Epithelial cell of proximal tubule (primary cell): ENCODE measurements at regions not wholly inside any gene's neighbourhood (a gene's known extent, or its start where the extent isn't known, plus 50 kb on each side); places are given as distances from the start of the nearest gene placed in this dataset.
"Not testable (repeated sequence)": the region's sequence is repeated elsewhere in the genome, so short reads cannot be mapped to it uniquely, and the experiment has no call there.

Source experiments
- DNase-seq: peaks from one replicate; pipeline ENCODE4 v3.0.0-alpha.2; 2011; ENCODE audit warnings: low read depth
- H3K4me3 ChIP-seq: 2 replicates; pipeline ENCODE4 v1.5.1; 2011; ENCODE audit warnings: low read depth, mild to moderate bottlenecking, low read length
- CTCF ChIP-seq: conservative IDR thresholded peaks from 2 replicates; pipeline ENCODE4 v1.5.1; 2012; ENCODE audit warnings: low read depth, mild to moderate bottlenecking, low read length

GRCh38 chr12:92389466-92389865, 243.8 kb upstream of the BTG1 start:
- no peak for TF ChIP-seq CTCF
- no peak overlapping the region for H3K4me3 ChIP-seq
- no peak for DNase-seq

GRCh38 chr12:92385296-92385695, 239.7 kb upstream of the BTG1 start:
- DNase-seq, result no peak
- H3K4me3 ChIP-seq, result no peak overlapping the region
- TF ChIP-seq CTCF, result no peak

- no peak for TF ChIP-seq CTCF
- no peak overlapping the region for H3K4me3 ChIP-seq
- DNase-seq, result no peak
Observed at GRCh38 chr12:92384571-92384970, 238.9 kb upstream of the BTG1 start.

GRCh38 chr12:92382383-92382878, 236.8 kb upstream of the BTG1 start:
- no peak for DNase-seq
- no peak for TF ChIP-seq CTCF
- no peak overlapping the region for H3K4me3 ChIP-seq

GRCh38 chr12:92381856-92382255, 236.2 kb upstream of the BTG1 start:
- no peak for TF ChIP-seq CTCF
- H3K4me3 ChIP-seq, result no peak overlapping the region
- DNase-seq, result no peak

GRCh38 chr12:92378682-92379479, 233.2 kb upstream of the BTG1 start:
- DNase-seq, result no peak
- no peak for TF ChIP-seq CTCF
- H3K4me3 ChIP-seq, result no peak overlapping the region

- not testable (repeated sequence) for DNase-seq, H3K4me3 ChIP-seq
Observed at GRCh38 chr12:92375504-92375903, 229.9 kb upstream of the BTG1 start.
